ENCODE measurements at regions not wholly inside any gene's neighbourhood (a gene's known extent, or its start where the extent isn't known, plus 50 kb on each side); places are given as distances from the start of the nearest gene placed in this dataset.
"Not testable (repeated sequence)": the region's sequence is repeated elsewhere in the genome, so short reads cannot be mapped to it uniquely, and the experiment has no call there.

DNA sequence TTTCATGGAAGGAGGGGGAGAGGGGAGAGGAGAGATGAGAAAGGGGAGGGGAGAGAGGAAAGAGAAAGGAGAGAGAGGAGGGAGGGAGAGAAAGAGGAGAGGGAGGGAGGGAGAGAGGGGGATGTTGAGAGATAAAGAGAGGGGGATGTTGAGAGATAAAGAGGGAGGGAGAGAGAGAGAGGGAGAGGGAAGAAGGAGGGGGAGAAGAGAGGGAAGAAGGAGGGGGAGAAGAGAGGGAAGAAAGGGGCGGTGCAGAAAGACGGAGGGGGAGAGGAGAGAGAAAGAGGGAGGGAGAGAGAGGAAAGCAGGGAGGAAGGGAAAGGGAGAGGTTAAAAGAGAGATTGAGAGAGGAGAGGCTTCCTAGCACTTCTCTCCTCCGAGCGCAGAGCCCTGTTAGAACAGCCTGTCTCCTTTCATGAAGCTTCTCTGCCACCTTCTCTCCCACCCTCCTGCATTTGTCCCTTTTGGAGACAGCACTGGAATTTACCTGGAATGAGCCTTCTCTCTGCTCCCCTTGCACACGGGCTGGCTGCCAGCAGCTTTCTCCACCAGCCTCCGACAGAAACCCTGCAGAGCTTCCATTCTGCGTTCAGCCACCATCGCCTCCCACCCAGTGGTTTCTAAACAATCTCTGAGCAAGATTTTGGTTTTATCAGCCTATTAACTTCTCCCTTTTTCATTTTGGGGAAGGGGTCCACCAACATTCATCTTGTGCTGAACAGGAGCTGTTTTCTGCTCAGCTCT is 74.0 kb upstream of the CARD11 start:
- 12 to 44% (median 32%) methylated on average over 8 of the region's 8 CpGs for WGBS, 4 donors
- Histone ChIP-seq H3K27me3 (no peaks in the 10 kb centered on the region), H3K4me1 (replicated peaks in 1 of 2) (no peaks in the 10 kb centered on the region), H3K36me3 (replicated peaks in 1 of 2) (no peaks in the 10 kb centered on the region), H3K27ac (no peak overlapping the region), H3K4me3 (no peak overlapping the region), H3K9me3 (replicated peaks in 1 of 3) (no peaks in the 10 kb centered on the region)
- intact Hi-C loops (cut with DNase I) = no loop called here
- TF ChIP-seq, protein P1, sequence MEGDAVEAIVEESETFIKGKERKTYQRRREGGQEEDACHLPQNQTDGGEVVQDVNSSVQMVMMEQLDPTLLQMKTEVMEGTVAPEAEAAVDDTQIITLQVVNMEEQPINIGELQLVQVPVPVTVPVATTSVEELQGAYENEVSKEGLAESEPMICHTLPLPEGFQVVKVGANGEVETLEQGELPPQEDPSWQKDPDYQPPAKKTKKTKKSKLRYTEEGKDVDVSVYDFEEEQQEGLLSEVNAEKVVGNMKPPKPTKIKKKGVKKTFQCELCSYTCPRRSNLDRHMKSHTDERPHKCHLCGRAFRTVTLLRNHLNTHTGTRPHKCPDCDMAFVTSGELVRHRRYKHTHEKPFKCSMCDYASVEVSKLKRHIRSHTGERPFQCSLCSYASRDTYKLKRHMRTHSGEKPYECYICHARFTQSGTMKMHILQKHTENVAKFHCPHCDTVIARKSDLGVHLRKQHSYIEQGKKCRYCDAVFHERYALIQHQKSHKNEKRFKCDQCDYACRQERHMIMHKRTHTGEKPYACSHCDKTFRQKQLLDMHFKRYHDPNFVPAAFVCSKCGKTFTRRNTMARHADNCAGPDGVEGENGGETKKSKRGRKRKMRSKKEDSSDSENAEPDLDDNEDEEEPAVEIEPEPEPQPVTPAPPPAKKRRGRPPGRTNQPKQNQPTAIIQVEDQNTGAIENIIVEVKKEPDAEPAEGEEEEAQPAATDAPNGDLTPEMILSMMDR (IDR thresholded peaks at IDR 0.05) = no peak
- DNase-seq = no peak

DNA sequence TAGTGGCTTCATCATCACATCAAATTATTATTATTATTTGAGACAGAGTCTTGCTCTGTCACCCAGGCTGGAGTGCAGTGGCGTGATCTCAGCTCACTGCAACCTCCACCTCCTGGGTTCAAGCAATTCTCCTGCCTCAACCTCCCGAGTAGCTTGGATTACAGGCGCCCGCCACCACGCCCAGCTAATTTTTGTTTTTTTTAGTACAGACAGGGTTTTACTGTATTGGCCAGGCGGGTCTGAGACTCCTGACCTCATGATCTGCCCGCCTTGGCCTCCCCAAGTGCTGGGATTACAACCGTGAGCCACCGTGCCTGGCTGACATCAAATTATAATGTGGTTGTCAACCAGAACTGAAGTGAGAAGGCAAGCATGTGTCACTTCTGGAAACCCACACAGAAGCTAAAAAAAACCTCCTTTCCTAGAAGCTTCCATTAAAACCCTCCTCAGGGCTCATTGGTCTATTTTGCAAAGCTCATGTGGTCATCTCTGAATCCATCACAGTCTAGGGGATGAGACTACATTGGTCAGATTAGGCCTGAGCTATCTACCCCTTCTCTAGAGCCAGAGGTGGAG is 75.8 kb upstream of the CARD11 start:
- H3K9me3 ChIP-seq (replicated peaks in 1 of 3); H3K36me3 ChIP-seq (replicated peaks in 1 of 2); DNase-seq; H3K4me1 ChIP-seq (replicated peaks in 1 of 2); H3K27ac ChIP-seq; H3K4me3 ChIP-seq; intact Hi-C loops (cut with DNase I); H3K27me3 ChIP-seq: not testable (repeated sequence)
- 79 to 86% (median 80%) methylated on average over 8 to 9 of the region's 9 CpGs for WGBS, 4 donors

DNA sequence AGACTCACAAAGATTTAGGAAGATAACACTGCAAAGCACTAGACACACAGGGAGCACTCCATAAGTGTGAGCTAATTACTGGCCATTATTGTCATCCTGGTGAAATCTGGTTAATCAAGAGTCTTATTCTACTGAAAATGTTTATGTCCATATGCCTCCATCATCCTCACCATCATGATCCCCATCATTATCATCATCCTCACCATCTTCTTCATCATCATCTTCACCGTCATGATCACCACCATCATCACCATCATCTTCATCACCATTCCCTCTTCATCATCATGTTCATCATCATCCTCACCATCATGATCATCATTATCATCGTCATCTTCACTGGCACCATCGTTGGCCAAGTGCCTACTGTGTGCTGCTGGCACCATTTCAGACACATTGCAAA is 76.3 kb upstream of the CARD11 start:
- WGBS, 4 donors = 54 to 75% (median 64%) methylated on average over 3 of the region's 3 CpGs

DNA sequence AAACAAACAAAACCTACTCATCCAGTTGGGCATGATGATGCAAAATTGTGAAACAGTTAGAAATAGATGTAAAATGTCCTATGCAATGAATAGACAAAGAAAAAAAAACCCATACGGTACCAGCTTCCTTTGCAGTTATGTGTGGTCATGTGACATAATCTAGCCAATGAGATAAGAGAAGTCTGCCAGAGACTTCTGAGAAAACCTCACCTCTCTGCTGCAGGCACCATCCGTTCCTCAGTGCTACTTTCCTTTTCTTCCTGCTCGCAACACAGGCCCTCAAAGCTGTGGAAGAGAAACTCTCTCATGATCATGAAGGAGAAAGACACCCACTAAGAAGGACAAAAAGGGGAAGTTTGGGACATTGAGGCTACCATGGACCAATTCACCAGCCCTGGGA is 76.8 kb upstream of the CARD11 start:
- no peaks in the 10 kb centered on the region for H3K27me3 ChIP-seq
- no peak overlapping the region for H3K4me3 ChIP-seq
- no peaks in the 10 kb centered on the region for H3K9me3 ChIP-seq (replicated peaks in 1 of 3)
- no peak for DNase-seq
- WGBS, 4 donors = 70 to 93% (median 79%) methylated on average over 3 of the region's 3 CpGs
- no peak overlapping the region for H3K27ac ChIP-seq
- TF ChIP-seq, protein P1 (IDR thresholded peaks at IDR 0.05) = no peak
- no peak for TF ChIP-seq POLR2A (IDR thresholded peaks at IDR 0.05)
- intact Hi-C loops (cut with DNase I) = no loop called here
- no peaks in the 10 kb centered on the region for H3K4me1 ChIP-seq (replicated peaks in 1 of 2)
- no peaks in the 10 kb centered on the region for H3K36me3 ChIP-seq (replicated peaks in 1 of 2)

More for the DNA sequence above, 76.3 kb upstream of the CARD11 start:
- Histone ChIP-seq H3K9me3 (replicated peaks in 1 of 3) (no peaks in the 10 kb centered on the region), H3K27me3 (no peaks in the 10 kb centered on the region), H3K4me3 (no peak overlapping the region), H3K27ac (no peak overlapping the region), H3K4me1 (replicated peaks in 1 of 2) (no peaks in the 10 kb centered on the region), H3K36me3 (replicated peaks in 1 of 2) (no peaks in the 10 kb centered on the region)
- DNase-seq = no peak
- TF ChIP-seq, protein P1 (IDR thresholded peaks at IDR 0.05) = no peak
- no peak for TF ChIP-seq POLR2A (IDR thresholded peaks at IDR 0.05)
- intact Hi-C loops (cut with DNase I) = no loop called here
